B cell (primary cell): ENCODE measurements at regions not wholly inside any gene's neighbourhood (a gene's known extent, or its start where the extent isn't known, plus 50 kb on each side); places are given as distances from the start of the nearest gene placed in this dataset.

Source experiments
- ATAC-seq: fragments of 200-7000 bp; cut with Tn5 transposase; one replicate; pipeline ENCODE4 v1.10.0; 2021; ENCODE audit warnings: low read depth, mild to moderate bottlenecking, moderate number of reproducible peaks, moderate library complexity
- CTCF ChIA-PET: fragments of 350-600 bp; sonication (Branson Sonifier 250); formaldehyde crosslinking; loops from one replicate; lab custom pipeline; 2021; ENCODE audit warnings: antibody characterized with exemption, inconsistent platforms; lab: Charles Lee
- POLR2A ChIA-PET: fragments of 350-600 bp; sonication (Branson Sonifier 250); formaldehyde crosslinking; loops from one replicate; lab custom pipeline; 2021; ENCODE audit warnings: antibody characterized with exemption; lab: Charles Lee
- DNase-seq: peaks from one replicate; pipeline ENCODE4 v3.0.0; 2013
- H2AFZ ChIP-seq: 2 replicates; pipeline ENCODE4 v1.6.1; 2012; ENCODE audit warnings: mild to moderate bottlenecking, low read depth, low read length; ENCODE audit not compliant: insufficient read depth, poor library complexity, severe bottlenecking
- H3K27ac ChIP-seq, 2 donors: 1 replicate in 1 of 2; 2 replicates in 1 of 2; pipeline ENCODE4 v1.5.1; 2012 to 2013; ENCODE audit warnings: low read length in 2 of 2, mild to moderate bottlenecking in 2 of 2, moderate library complexity in 1 of 2
- H3K27me3 ChIP-seq, 4 experiments: fragments of 200-600 bp in 1 of 4; sonication (generic) in 1 of 4; replicated peaks in 1 of 4; 1 replicate in 2 of 4; 2 replicates in 2 of 4; pipeline versions ENCODE4 v1.6.1 to v1.7.0; 2013 to 2016; ENCODE audit warnings: low read length in 3 of 4, mild to moderate bottlenecking in 2 of 4, mixed read lengths in 1 of 4, moderate library complexity in 1 of 4; ENCODE audit not compliant: insufficient read depth in 4 of 4, control insufficient read depth in 3 of 4; ENCODE audit errors: control extremely low read depth in 1 of 4
- H3K36me3 ChIP-seq, 2 experiments: replicated peaks in 1 of 2; 1 replicate in 1 of 2; 2 replicates in 1 of 2; pipeline versions ENCODE4 v1.6.1 to v1.7.1; 2013; ENCODE audit warnings: low read length in 1 of 2; ENCODE audit not compliant: insufficient read depth in 2 of 2, control insufficient read depth in 1 of 2; ENCODE audit errors: control extremely low read depth in 1 of 2, extremely low read depth in 1 of 2
- H3K4me1 ChIP-seq, 2 donors: fragments of 200-600 bp in 1 of 2; sonication (generic) in 1 of 2; 1 replicate in 1 of 2; 2 replicates in 1 of 2; pipeline versions ENCODE4 v1.5.1 to v1.6.1; 2013 to 2017; ENCODE audit warnings: low read length in 2 of 2; ENCODE audit not compliant: control insufficient read depth in 2 of 2, insufficient read depth in 2 of 2
- H3K4me2 ChIP-seq: replicated peaks from 2 replicates; pipeline ENCODE3; 2012; ENCODE audit warnings: mild to moderate bottlenecking, low read depth, low read length; ENCODE audit not compliant: poor library complexity, severe bottlenecking
- H3K4me3 ChIP-seq, 5 experiments: fragments of 200-600 bp in 1 of 5; sonication (generic) in 1 of 5; 1 replicate in 3 of 5; 2 replicates in 2 of 5; pipeline versions ENCODE4 v1.5.1 to v1.7.0; 2011 to 2016; ENCODE audit warnings: low read length in 4 of 5, mild to moderate bottlenecking in 4 of 5, low read depth in 2 of 5, control low read depth in 1 of 5, moderate library complexity in 1 of 5; ENCODE audit not compliant: insufficient read depth in 1 of 5; ENCODE audit errors: control extremely low read depth in 1 of 5, extremely low read depth in 1 of 5
- H3K79me2 ChIP-seq: fragments of 200-600 bp; sonication (generic); one replicate; pipeline ENCODE4 v1.6.0; 2016; ENCODE audit warnings: low read length; ENCODE audit not compliant: control insufficient read depth, insufficient read depth
- H3K9ac ChIP-seq: fragments of 200-600 bp; sonication (generic); 2 replicates; pipeline ENCODE4 v1.6.1; 2017; ENCODE audit warnings: mild to moderate bottlenecking, low read length, moderate library complexity
- H3K9me3 ChIP-seq, 3 donors: one replicate each; pipeline versions ENCODE4 v1.6.1 to v1.7.1; 2013; ENCODE audit warnings: low read length in 2 of 3; ENCODE audit not compliant: control insufficient read depth in 2 of 3, insufficient read depth in 1 of 3; ENCODE audit errors: control extremely low read depth in 1 of 3
- H4K20me1 ChIP-seq: 2 replicates; pipeline ENCODE4 v1.6.0; 2012; ENCODE audit warnings: mild to moderate bottlenecking, low read length; ENCODE audit not compliant: insufficient read depth, control insufficient read depth, poor library complexity, severe bottlenecking
- H3K27ac Mint-ChIP-seq: one replicate; pipeline ENCODE4 v1.8.0; 2021; ENCODE audit warnings: mixed read lengths
- H3K27me3 Mint-ChIP-seq: one replicate; pipeline ENCODE4 v1.8.0; 2021; ENCODE audit warnings: mixed read lengths
- H3K4me1 Mint-ChIP-seq: one replicate; pipeline ENCODE4 v1.8.0; 2021; ENCODE audit warnings: mixed read lengths
- H3K4me3 Mint-ChIP-seq: one replicate; pipeline ENCODE4 v1.8.0; 2021; ENCODE audit warnings: mixed read lengths
- H3K9me3 Mint-ChIP-seq: one replicate; pipeline ENCODE4 v1.8.0; 2022; ENCODE audit warnings: mixed read lengths; ENCODE audit not compliant: insufficient read depth
- EZH2 ChIP-seq: IDR thresholded peaks from 2 replicates; pipeline ENCODE4 v1.6.1; 2012; ENCODE audit warnings: borderline replicate concordance, low read depth, mild to moderate bottlenecking, moderate library complexity, low read length; ENCODE audit not compliant: insufficient read depth, poor library complexity, severe bottlenecking
- WGBS: methylation state at CpG from one replicate; pipeline ENCODE4 v1.1.5; 2013; ENCODE audit warnings: missing lambda C conversion rate; ENCODE audit not compliant: insufficient coverage; 5-methylcytosine and 5-hydroxymethylcytosine counted together
- intact Hi-C: fragments of 100-400 bp; cut with micrococcal nuclease; formaldehyde crosslinking; loops from one replicate; pipeline ENCODE4 v1.10.0; 2022
- TF ChIP-seq, protein P1 (sequence below): fragments of 200-600 bp; IDR thresholded peaks from one replicate; pipeline ENCODE4 v1.8.0; 2022; ENCODE audit warnings: antibody characterized with exemption, mild to moderate bottlenecking

DNA sequence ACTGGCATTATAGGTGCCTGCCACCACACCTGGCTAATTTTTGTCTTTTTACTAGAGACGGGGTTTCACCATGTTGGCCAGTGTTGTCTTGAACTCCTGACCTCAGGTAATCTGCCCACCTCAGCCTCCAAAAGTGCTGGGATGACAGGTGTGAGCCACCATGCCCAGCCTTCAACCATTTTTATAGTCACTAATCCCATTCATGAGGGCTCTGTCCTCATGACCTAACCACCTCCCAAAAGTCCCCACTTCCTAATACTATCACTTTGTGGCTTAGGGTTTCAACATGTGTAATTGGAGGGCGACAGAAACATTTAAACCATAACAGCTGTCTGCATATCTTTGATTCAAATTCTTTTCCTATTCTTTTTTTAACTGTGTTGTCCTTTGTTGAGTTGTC lies 229.6 kb upstream of the AGA start:
- H3K79me2 ChIP-seq: no peaks in the 10 kb centered on the region
- H2AFZ ChIP-seq: no peak overlapping the region
- DNase-seq: no peak
- H3K4me2 ChIP-seq: no peak overlapping the region
- no peaks in the 10 kb centered on the region for H4K20me1 ChIP-seq
- Mint-ChIP-seq H3K27ac (no peak overlapping the region), H3K9me3 (no peaks in the 10 kb centered on the region), H3K4me1 (no peaks in the 10 kb centered on the region), H3K27me3 (no peaks in the 10 kb centered on the region), H3K4me3 (no peak overlapping the region)
- ChIA-PET CTCF (no interaction called here), POLR2A (no interaction called here)
- H3K27ac ChIP-seq: no peak overlapping the region
- intact Hi-C loops: no loop called here
- no peak overlapping the region for H3K9ac ChIP-seq
- H3K27me3 ChIP-seq: no peaks in the 10 kb centered on the region
- H3K4me1 ChIP-seq: no peaks in the 10 kb centered on the region
- H3K36me3 ChIP-seq: no peaks in the 10 kb centered on the region
- 91% methylated on average over 1 of the region's 2 CpGs for WGBS
- ATAC-seq: no peak
- H3K9me3 ChIP-seq: no peaks in the 10 kb centered on the region
- TF ChIP-seq EZH2: no peak
- TF ChIP-seq, protein P1, sequence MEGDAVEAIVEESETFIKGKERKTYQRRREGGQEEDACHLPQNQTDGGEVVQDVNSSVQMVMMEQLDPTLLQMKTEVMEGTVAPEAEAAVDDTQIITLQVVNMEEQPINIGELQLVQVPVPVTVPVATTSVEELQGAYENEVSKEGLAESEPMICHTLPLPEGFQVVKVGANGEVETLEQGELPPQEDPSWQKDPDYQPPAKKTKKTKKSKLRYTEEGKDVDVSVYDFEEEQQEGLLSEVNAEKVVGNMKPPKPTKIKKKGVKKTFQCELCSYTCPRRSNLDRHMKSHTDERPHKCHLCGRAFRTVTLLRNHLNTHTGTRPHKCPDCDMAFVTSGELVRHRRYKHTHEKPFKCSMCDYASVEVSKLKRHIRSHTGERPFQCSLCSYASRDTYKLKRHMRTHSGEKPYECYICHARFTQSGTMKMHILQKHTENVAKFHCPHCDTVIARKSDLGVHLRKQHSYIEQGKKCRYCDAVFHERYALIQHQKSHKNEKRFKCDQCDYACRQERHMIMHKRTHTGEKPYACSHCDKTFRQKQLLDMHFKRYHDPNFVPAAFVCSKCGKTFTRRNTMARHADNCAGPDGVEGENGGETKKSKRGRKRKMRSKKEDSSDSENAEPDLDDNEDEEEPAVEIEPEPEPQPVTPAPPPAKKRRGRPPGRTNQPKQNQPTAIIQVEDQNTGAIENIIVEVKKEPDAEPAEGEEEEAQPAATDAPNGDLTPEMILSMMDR: no peak
- no peak overlapping the region for H3K4me3 ChIP-seq

GRCh38 chr4:177673985-177674489 lies 231.8 kb upstream of the AGA start:
- 75% methylated on average over 2 of the region's 3 CpGs for WGBS
- H3K9me3 ChIP-seq: no peaks in the 10 kb centered on the region

More at GRCh38 chr4:177673985-177674489, 231.8 kb upstream of the AGA start:
- no peak overlapping the region for H3K4me2 ChIP-seq
- H3K27ac Mint-ChIP-seq: no peak overlapping the region
- no peaks in the 10 kb centered on the region for H3K27me3 ChIP-seq
- ChIA-PET POLR2A (no interaction called here), CTCF (no interaction called here)
- DNase-seq (no peak), ATAC-seq (no peak)
- H3K4me3 ChIP-seq: no peak overlapping the region
- no peak overlapping the region for H3K4me3 Mint-ChIP-seq
- no peaks in the 10 kb centered on the region for H3K9me3 Mint-ChIP-seq
- no peak overlapping the region for H3K27ac ChIP-seq
- TF ChIP-seq, protein P1: no peak
- no peak for TF ChIP-seq EZH2
- H3K4me1 ChIP-seq: no peaks in the 10 kb centered on the region
- no peaks in the 10 kb centered on the region for H3K27me3 Mint-ChIP-seq
- H2AFZ ChIP-seq: no peak overlapping the region
- intact Hi-C loops: no loop called here
- no peaks in the 10 kb centered on the region for H3K4me1 Mint-ChIP-seq
- H3K9ac ChIP-seq: no peak overlapping the region
- no peaks in the 10 kb centered on the region for H4K20me1 ChIP-seq
- H3K36me3 ChIP-seq: no peaks in the 10 kb centered on the region
- no peaks in the 10 kb centered on the region for H3K79me2 ChIP-seq
